ELF-1 (cell line): ENCODE measurements at regions not wholly inside any gene's neighbourhood (a gene's known extent, or its start where the extent isn't known, plus 50 kb on each side); places are given as distances from the start of the nearest gene placed in this dataset.
"Not testable (repeated sequence)": the region's sequence is repeated elsewhere in the genome, so short reads cannot be mapped to it uniquely, and the experiment has no call there.

Source experiments
- DNase-seq: peaks from one replicate; pipeline ENCODE4 v3.0.0-alpha.2; 2016; ENCODE audit warnings: low read depth, low spot score

- no peak for DNase-seq
These were observed 490.9 kb upstream of the JARID2 start for GRCh38 chr6:14754751-14755513.

GRCh38 chr6:14756340-14756739, 489.5 kb upstream of the JARID2 start:
- no peak for DNase-seq

GRCh38 chr6:14757014-14757413, 488.9 kb upstream of the JARID2 start:
- DNase-seq = no peak

GRCh38 chr6:14757418-14757817, 488.5 kb upstream of the JARID2 start:
- DNase-seq = no peak

- DNase-seq = no peak
These were observed 487.3 kb upstream of the JARID2 start for GRCh38 chr6:14758421-14759081.

- no peak for DNase-seq
These were observed 485.7 kb upstream of the JARID2 start for GRCh38 chr6:14759976-14760672.

- DNase-seq = no peak
These were observed 483.8 kb upstream of the JARID2 start for GRCh38 chr6:14762077-14762476.

GRCh38 chr6:14763139-14763538, 482.7 kb upstream of the JARID2 start:
- DNase-seq = no peak

GRCh38 chr6:14763616-14764015, 482.3 kb upstream of the JARID2 start:
- no peak for DNase-seq

- no peak for DNase-seq
These were observed 480.8 kb upstream of the JARID2 start for GRCh38 chr6:14765106-14765505.

GRCh38 chr6:14765721-14766390, 480.0 kb upstream of the JARID2 start:
- DNase-seq = no peak

GRCh38 chr6:14766391-14766994, 479.4 kb upstream of the JARID2 start:
- no peak for DNase-seq

GRCh38 chr6:14767226-14767625, 478.6 kb upstream of the JARID2 start:
- no peak for DNase-seq

- DNase-seq = no peak
These were observed 475.8 kb upstream of the JARID2 start for GRCh38 chr6:14770040-14770439.

- no peak for DNase-seq
These were observed 475.3 kb upstream of the JARID2 start for GRCh38 chr6:14770572-14770971.

- no peak for DNase-seq
These were observed 474.9 kb upstream of the JARID2 start for GRCh38 chr6:14771016-14771415.

GRCh38 chr6:14772188-14772587, 473.7 kb upstream of the JARID2 start:
- DNase-seq = peak; percentile 44

- no peak for DNase-seq
These were observed 470.3 kb upstream of the JARID2 start for GRCh38 chr6:14775528-14775927.

- DNase-seq = no peak
These were observed 469.6 kb upstream of the JARID2 start for GRCh38 chr6:14776307-14776706.

- DNase-seq = no peak
These were observed 463.9 kb upstream of the JARID2 start for GRCh38 chr6:14781772-14782525.

- DNase-seq = not testable (repeated sequence)
These were observed 462.9 kb upstream of the JARID2 start for GRCh38 chr6:14782921-14783464.
